CD4-positive, alpha-beta T cell (primary cell): ENCODE measurements at regions not wholly inside any gene's neighbourhood (a gene's known extent, or its start where the extent isn't known, plus 50 kb on each side); places are given as distances from the start of the nearest gene placed in this dataset.

ENCODE experiments used
- ATAC-seq: fragments of 200-7000 bp; cut with Tn5 transposase; one replicate; pipeline ENCODE4 v1.10.0; 2022; ENCODE audit warnings: mild to moderate bottlenecking; ENCODE audit not compliant: poor library complexity
- CTCF ChIA-PET: fragments of 350-600 bp; sonication (Branson Sonifier 250); formaldehyde crosslinking; loops from one replicate; lab custom pipeline; 2021; ENCODE audit warnings: antibody characterized with exemption, inconsistent platforms; lab: Charles Lee
- POLR2A ChIA-PET: fragments of 350-600 bp; sonication (Branson Sonifier 250); formaldehyde crosslinking; loops from one replicate; lab custom pipeline; 2021; ENCODE audit warnings: antibody characterized with exemption, inconsistent platforms; lab: Charles Lee
- DNase-seq, 14 experiments: peaks; one replicate each; pipeline ENCODE4 v3.0.0-alpha.2; 2013 to 2020; ENCODE audit warnings: mixed read lengths in 2 of 14
- H3K27ac ChIP-seq, 2 donors: one replicate each; pipeline versions ENCODE4 v1.5.1 to v1.7.0; 2013; ENCODE audit warnings: low read length in 2 of 2, low read depth in 1 of 2, mild to moderate bottlenecking in 1 of 2
- H3K27me3 ChIP-seq, 2 experiments: 1 replicate in 1 of 2; 2 replicates in 1 of 2; pipeline versions ENCODE4 v1.6.1 to v1.7.0; 2013; ENCODE audit warnings: low read length in 2 of 2, control low read depth in 1 of 2, mild to moderate bottlenecking in 1 of 2, moderate library complexity in 1 of 2; ENCODE audit not compliant: insufficient read depth in 2 of 2, control insufficient read depth in 1 of 2
- H3K36me3 ChIP-seq: one replicate; pipeline ENCODE4 v1.6.1; 2013; ENCODE audit warnings: low read length, control low read depth; ENCODE audit not compliant: insufficient read depth
- H3K4me1 ChIP-seq: one replicate; pipeline ENCODE4 v1.6.1; 2013; ENCODE audit warnings: low read length, control low read depth; ENCODE audit not compliant: insufficient read depth
- H3K4me3 ChIP-seq: one replicate; pipeline ENCODE4 v1.5.1; 2013; ENCODE audit warnings: mild to moderate bottlenecking, low read length, moderate library complexity
- H3K9me3 ChIP-seq, 2 experiments: 1 replicate in 1 of 2; 2 replicates in 1 of 2; pipeline versions ENCODE4 v1.6.1 to v1.7.0; 2013; ENCODE audit warnings: low read length in 2 of 2, mild to moderate bottlenecking in 2 of 2, control low read depth in 1 of 2, moderate library complexity in 1 of 2; ENCODE audit not compliant: control insufficient read depth in 1 of 2, insufficient read depth in 1 of 2
- H3K27ac Mint-ChIP-seq: one replicate; pipeline ENCODE4 v1.8.0; 2020; ENCODE audit warnings: mixed read lengths
- H3K27me3 Mint-ChIP-seq: one replicate; pipeline ENCODE4 v1.8.0; 2021; ENCODE audit warnings: mixed read lengths
- H3K36me3 Mint-ChIP-seq: one replicate; pipeline ENCODE4 v1.8.0; 2021; ENCODE audit warnings: low read depth, mixed read lengths
- H3K4me1 Mint-ChIP-seq: one replicate; pipeline ENCODE4 v1.8.0; 2021; ENCODE audit warnings: low read depth, mixed read lengths
- H3K4me3 Mint-ChIP-seq: one replicate; pipeline ENCODE4 v1.8.0; 2020; ENCODE audit warnings: mild to moderate bottlenecking, mixed read lengths
- H3K9me3 Mint-ChIP-seq: one replicate; pipeline ENCODE4 v1.8.0; 2020; ENCODE audit warnings: mixed read lengths
- intact Hi-C, 2 experiments: fragments of 100-400 bp; cut with DNase I in 1 of 2; cut with micrococcal nuclease in 1 of 2; formaldehyde crosslinking; loops; one replicate each; pipeline versions ENCODE4 v1.15.1 to v1.9.0; 2023 to 2025; cut with DNase I, micrococcal nuclease
- TF ChIP-seq, protein P1 (sequence below): fragments of 200-600 bp; IDR thresholded peaks from one replicate; pipeline ENCODE4 v1.8.0; 2022; ENCODE audit warnings: antibody characterized with exemption, mild to moderate bottlenecking

DNA sequence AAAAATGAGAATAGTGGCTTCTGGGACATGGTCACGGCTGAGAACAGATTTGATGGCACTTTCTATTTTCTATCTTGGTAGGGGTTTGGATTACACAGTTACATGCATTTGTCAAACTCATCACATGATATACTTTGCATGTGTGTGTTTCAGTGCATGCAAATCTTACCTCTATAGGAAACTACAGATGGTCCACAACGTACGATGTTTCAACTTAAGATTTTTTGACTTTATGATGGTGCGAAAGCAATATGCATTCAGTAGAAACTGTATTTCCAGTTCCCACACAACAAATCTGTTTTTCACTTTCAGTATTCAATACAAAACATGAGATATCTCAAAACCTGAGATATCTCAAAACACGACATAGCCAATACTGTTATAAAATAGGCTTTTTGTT lies 231.8 kb upstream of the SPTLC3 start:
- no peaks in the 10 kb centered on the region for H3K27me3 ChIP-seq
- intact Hi-C loops, result no loop called here
- Mint-ChIP-seq H3K9me3 (peaks cover 4% of the 10 kb centered on the region), H3K27ac (no peak overlapping the region), H3K36me3 (no peaks in the 10 kb centered on the region), H3K4me3 (no peak overlapping the region), H3K27me3 (no peaks in the 10 kb centered on the region), H3K4me1 (no peaks in the 10 kb centered on the region)
- DNase-seq, result no peak
- H3K4me1 ChIP-seq, result no peaks in the 10 kb centered on the region
- H3K27ac ChIP-seq, result no peak overlapping the region
- no peak overlapping the region for H3K4me3 ChIP-seq
- no peaks in the 10 kb centered on the region for H3K9me3 ChIP-seq
- ChIA-PET POLR2A (no interaction called here), CTCF (no interaction called here)
- no peak for ATAC-seq
- TF ChIP-seq, protein P1, sequence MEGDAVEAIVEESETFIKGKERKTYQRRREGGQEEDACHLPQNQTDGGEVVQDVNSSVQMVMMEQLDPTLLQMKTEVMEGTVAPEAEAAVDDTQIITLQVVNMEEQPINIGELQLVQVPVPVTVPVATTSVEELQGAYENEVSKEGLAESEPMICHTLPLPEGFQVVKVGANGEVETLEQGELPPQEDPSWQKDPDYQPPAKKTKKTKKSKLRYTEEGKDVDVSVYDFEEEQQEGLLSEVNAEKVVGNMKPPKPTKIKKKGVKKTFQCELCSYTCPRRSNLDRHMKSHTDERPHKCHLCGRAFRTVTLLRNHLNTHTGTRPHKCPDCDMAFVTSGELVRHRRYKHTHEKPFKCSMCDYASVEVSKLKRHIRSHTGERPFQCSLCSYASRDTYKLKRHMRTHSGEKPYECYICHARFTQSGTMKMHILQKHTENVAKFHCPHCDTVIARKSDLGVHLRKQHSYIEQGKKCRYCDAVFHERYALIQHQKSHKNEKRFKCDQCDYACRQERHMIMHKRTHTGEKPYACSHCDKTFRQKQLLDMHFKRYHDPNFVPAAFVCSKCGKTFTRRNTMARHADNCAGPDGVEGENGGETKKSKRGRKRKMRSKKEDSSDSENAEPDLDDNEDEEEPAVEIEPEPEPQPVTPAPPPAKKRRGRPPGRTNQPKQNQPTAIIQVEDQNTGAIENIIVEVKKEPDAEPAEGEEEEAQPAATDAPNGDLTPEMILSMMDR, result no peak
- H3K36me3 ChIP-seq, result no peaks in the 10 kb centered on the region

DNA sequence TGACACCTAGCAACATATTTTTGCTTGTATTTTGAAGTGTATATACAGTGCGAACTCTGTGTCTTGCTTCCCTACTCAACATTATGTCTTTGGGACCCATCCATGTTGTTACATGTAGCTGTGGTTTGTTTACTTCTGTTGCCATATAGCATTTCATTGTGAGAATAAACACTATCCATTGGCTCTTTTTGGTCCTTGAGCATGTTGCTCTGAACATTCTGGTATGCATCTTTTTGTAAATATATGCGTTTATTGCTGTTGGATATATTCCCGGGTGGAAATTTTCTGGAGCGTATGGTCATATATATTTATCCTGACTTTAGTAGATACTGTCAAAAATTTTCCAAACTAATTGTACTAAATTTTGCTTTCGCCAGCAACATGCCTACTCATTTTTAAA lies 222.5 kb upstream of the SPTLC3 start:
- Mint-ChIP-seq H3K4me1 (no peaks in the 10 kb centered on the region), H3K36me3 (no peaks in the 10 kb centered on the region), H3K9me3 (no peaks in the 10 kb centered on the region), H3K27me3 (no peaks in the 10 kb centered on the region), H3K4me3 (no peak overlapping the region), H3K27ac (no peak overlapping the region)
- ATAC-seq (no peak), DNase-seq (no peak)
- POLR2A ChIA-PET, result no interaction called here
- intact Hi-C loops, result no loop called here
- Histone ChIP-seq H3K4me3 (no peak overlapping the region), H3K36me3 (no peaks in the 10 kb centered on the region), H3K9me3 (no peaks in the 10 kb centered on the region), H3K27me3 (no peaks in the 10 kb centered on the region), H3K4me1 (no peaks in the 10 kb centered on the region), H3K27ac (no peak overlapping the region)
- CTCF ChIA-PET, result no interaction called here
- TF ChIP-seq, protein P1, result no peak

DNA sequence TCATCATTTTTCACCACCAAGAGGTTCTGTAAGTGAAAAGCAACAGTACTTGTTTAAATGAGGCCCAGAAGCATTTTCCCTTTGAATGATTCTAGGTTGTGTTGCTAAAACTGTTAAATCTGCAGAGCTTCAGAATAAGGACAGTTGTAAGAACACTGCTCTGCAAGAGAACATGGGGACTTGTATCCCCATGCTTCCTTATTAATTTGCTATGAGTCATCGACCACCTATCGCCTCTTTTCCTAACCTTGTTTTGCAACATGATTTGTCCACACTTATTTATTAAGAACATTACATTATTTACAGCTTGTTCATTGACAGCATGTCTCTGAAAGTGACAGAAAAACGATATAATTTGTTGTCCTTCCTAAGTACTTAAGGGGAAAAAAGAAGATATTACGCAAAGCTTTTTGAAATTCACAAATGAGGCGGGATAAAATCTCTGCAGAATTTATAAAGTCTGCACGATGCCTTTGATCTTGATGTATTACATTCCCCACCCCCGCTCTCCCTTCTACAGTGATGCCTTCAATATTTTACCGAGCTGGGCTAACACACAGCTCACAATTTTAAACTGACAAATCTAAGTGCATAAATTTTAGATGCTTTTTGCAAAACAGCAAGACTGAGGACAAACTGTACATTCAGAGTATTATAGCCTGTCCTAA lies 220.0 kb upstream of the SPTLC3 start:
- Mint-ChIP-seq H3K4me3 (no peak overlapping the region), H3K27ac (no peak overlapping the region), H3K36me3 (no peaks in the 10 kb centered on the region), H3K4me1 (no peaks in the 10 kb centered on the region), H3K27me3 (no peaks in the 10 kb centered on the region), H3K9me3 (no peaks in the 10 kb centered on the region)
- Histone ChIP-seq H3K9me3 (no peaks in the 10 kb centered on the region), H3K4me3 (no peak overlapping the region), H3K36me3 (no peaks in the 10 kb centered on the region), H3K27me3 (no peaks in the 10 kb centered on the region), H3K4me1 (no peaks in the 10 kb centered on the region), H3K27ac (no peak overlapping the region)
- TF ChIP-seq, protein P1, result no peak
- ChIA-PET CTCF (no interaction called here), POLR2A (no interaction called here)
- no peak for ATAC-seq
- intact Hi-C loops, result no loop called here
- no peak for DNase-seq
